Fibroblast of mammary gland (primary cell): ENCODE measurements at regions not wholly inside any gene's neighbourhood (a gene's known extent, or its start where the extent isn't known, plus 50 kb on each side); places are given as distances from the start of the nearest gene placed in this dataset.

Experiments
- DNase-seq: peaks from one replicate; pipeline ENCODE4 v3.0.0-alpha.2; 2010; ENCODE audit warnings: low read depth
- H3K4me3 ChIP-seq: 2 replicates; pipeline ENCODE4 v1.5.1; 2011; ENCODE audit warnings: low read depth, mild to moderate bottlenecking, low read length, moderate library complexity; ENCODE audit not compliant: control insufficient read depth
- CTCF ChIP-seq: conservative IDR thresholded peaks from 2 replicates; pipeline ENCODE4 v1.5.1; 2011; ENCODE audit warnings: low read depth, low read length, inconsistent platforms; ENCODE audit not compliant: control insufficient read depth, insufficient read depth

- H3K4me3 ChIP-seq = no peak overlapping the region
- DNase-seq = no peak
- no peak for TF ChIP-seq CTCF
These were observed 107.3 kb upstream of the GLI3 start for GRCh38 chr7:42344198-42344755.

GRCh38 chr7:42342381-42342780 is 105.4 kb upstream of the GLI3 start:
- no peak for TF ChIP-seq CTCF
- DNase-seq = no peak
- H3K4me3 ChIP-seq = no peak overlapping the region

- H3K4me3 ChIP-seq = no peak overlapping the region
- DNase-seq = no peak
- no peak for TF ChIP-seq CTCF
These were observed 103.4 kb upstream of the GLI3 start for GRCh38 chr7:42340436-42340835.

GRCh38 chr7:42338916-42339540 is 102.0 kb upstream of the GLI3 start:
- no peak for DNase-seq
- H3K4me3 ChIP-seq = no peak overlapping the region
- no peak for TF ChIP-seq CTCF

- DNase-seq = peak; percentile 49
- TF ChIP-seq CTCF = no peak
- no peak overlapping the region for H3K4me3 ChIP-seq
These were observed 101.4 kb upstream of the GLI3 start for GRCh38 chr7:42338231-42338915.

GRCh38 chr7:42337225-42337905 is 100.4 kb upstream of the GLI3 start:
- no peak for DNase-seq

More at GRCh38 chr7:42337225-42337905, 100.4 kb upstream of the GLI3 start:
- H3K4me3 ChIP-seq = no peak overlapping the region
- no peak for TF ChIP-seq CTCF
